ENCODE measurements at regions not wholly inside any gene's neighbourhood (a gene's known extent, or its start where the extent isn't known, plus 50 kb on each side); places are given as distances from the start of the nearest gene placed in this dataset.

GRCh38 chr5:42886635-42887034 lies 74.9 kb upstream of the SELENOP start:
- no peak for DNase-seq (ENCODE audit: low read depth in 2 of 2)
- no peak overlapping the region for H3K4me3 ChIP-seq (replicated peaks in 1 of 2; ENCODE audit: low read depth in 2 of 2, low read length in 2 of 2)
- no peak for TF ChIP-seq CTCF (IDR thresholded peaks at IDR 0.05; ENCODE audit: low read depth, low read length)

- no peak for DNase-seq (ENCODE audit: low read depth in 2 of 2)
- TF ChIP-seq CTCF (IDR thresholded peaks at IDR 0.05; ENCODE audit: low read depth, low read length): no peak
- no peak overlapping the region for H3K4me3 ChIP-seq (replicated peaks in 1 of 2; ENCODE audit: low read depth in 2 of 2, low read length in 2 of 2)
These were observed 72.6 kb upstream of the SELENOP start for GRCh38 chr5:42884326-42884725.

- no peak for DNase-seq (ENCODE audit: low read depth in 2 of 2)
- no peak for TF ChIP-seq CTCF (IDR thresholded peaks at IDR 0.05; ENCODE audit: low read depth, low read length)
- no peak overlapping the region for H3K4me3 ChIP-seq (replicated peaks in 1 of 2; ENCODE audit: low read depth in 2 of 2, low read length in 2 of 2)
These were observed 69.9 kb upstream of the SELENOP start for GRCh38 chr5:42881416-42882117.

- no peak for DNase-seq (ENCODE audit: low read depth in 2 of 2)
- no peak overlapping the region for H3K4me3 ChIP-seq (replicated peaks in 1 of 2; ENCODE audit: low read depth in 2 of 2, low read length in 2 of 2)
- TF ChIP-seq CTCF (IDR thresholded peaks at IDR 0.05; ENCODE audit: low read depth, low read length): no peak
These were observed 68.9 kb upstream of the SELENOP start for GRCh38 chr5:42880496-42881150.

- DNase-seq (ENCODE audit: low read depth in 2 of 2): no peak
- no peak overlapping the region for H3K4me3 ChIP-seq (replicated peaks in 1 of 2; ENCODE audit: low read depth in 2 of 2, low read length in 2 of 2)
- TF ChIP-seq CTCF (IDR thresholded peaks at IDR 0.05; ENCODE audit: low read depth, low read length): no peak
These were observed 67.6 kb upstream of the SELENOP start for GRCh38 chr5:42879291-42879690.

GRCh38 chr5:42878550-42878949 lies 66.9 kb upstream of the SELENOP start:
- H3K4me3 ChIP-seq (replicated peaks in 1 of 2; ENCODE audit: low read depth in 2 of 2, low read length in 2 of 2): no peak overlapping the region
- no peak for TF ChIP-seq CTCF (IDR thresholded peaks at IDR 0.05; ENCODE audit: low read depth, low read length)
- no peak for DNase-seq (ENCODE audit: low read depth in 2 of 2)
